ENCODE measurements at regions not wholly inside any gene's neighbourhood (a gene's known extent, or its start where the extent isn't known, plus 50 kb on each side); places are given as distances from the start of the nearest gene placed in this dataset.

GRCh38 chr3:135762188-135762856 is 203.2 kb upstream of the PPP2R3A start:
- POLR2A ChIA-PET (ENCODE audit: unreplicated experiment): no interaction called here
- Histone ChIP-seq H3K27me3 (ENCODE audit: control insufficient read depth, insufficient read depth, low read length) (no peaks in the 10 kb centered on the region), H3K56ac (ENCODE audit: extremely low read depth, insufficient read depth, low read length) (no peak overlapping the region), H3K36me3 (ENCODE audit: control insufficient read depth, insufficient read depth, low read length) (no peaks in the 10 kb centered on the region), H3K9me3 (ENCODE audit: control insufficient read depth, insufficient read depth, low read length) (no peaks in the 10 kb centered on the region), H3K79me1 (ENCODE audit: low read depth in 1 of 2, low read length in 2 of 2) (no peaks in the 10 kb centered on the region), H3K27ac (ENCODE audit: insufficient read depth, low read length) (no peak overlapping the region), H3K14ac (replicated peaks; ENCODE audit: low read depth, low read length) (no peak overlapping the region), H2BK5ac (ENCODE audit: low read depth, low read length, poor library complexity, severe bottlenecking) (no peak overlapping the region), H4K20me1 (ENCODE audit: insufficient read depth, low read length) (no peaks in the 10 kb centered on the region), H3K23ac (ENCODE audit: low read depth, low read length) (no peak overlapping the region), H3K9me1 (ENCODE audit: insufficient read depth, low read length) (no peaks in the 10 kb centered on the region), H3K4ac (ENCODE audit: low read depth, low read length) (no peak overlapping the region), H3K4me3 (ENCODE audit: insufficient read depth, low read depth, low read length) (no peak overlapping the region), H3K18ac (ENCODE audit: low read depth, low read length) (no peak overlapping the region), H2BK120ac (ENCODE audit: low read depth, low read length) (no peak overlapping the region), H4K91ac (ENCODE audit: insufficient read depth, low read depth, low read length) (no peak overlapping the region), H3K4me1 (ENCODE audit: control insufficient read depth, insufficient read depth, low read length) (no peaks in the 10 kb centered on the region), H4K8ac (ENCODE audit: low read depth in 2 of 2, low read length in 2 of 2) (no peak overlapping the region), H2AFZ (replicated peaks; ENCODE audit: low read length, poor library complexity) (no peak overlapping the region), H3K4me2 (ENCODE audit: low read depth, low read length) (no peak overlapping the region), H4K5ac (ENCODE audit: low read depth, low read length) (no peak overlapping the region), H2BK20ac (ENCODE audit: low read depth, low read length) (no peak overlapping the region), H3K9ac (ENCODE audit: low read depth, low read length) (no peak overlapping the region), H2BK15ac (ENCODE audit: low read depth, low read length) (no peak overlapping the region), H2AK9ac (replicated peaks; ENCODE audit: low read depth, low read length, poor library complexity) (no peak overlapping the region), H2AK5ac (ENCODE audit: low read depth, low read length) (no peak overlapping the region)
- in situ Hi-C loops (cut with MboI; ENCODE audit: low sequenced_read_pairs): no loop called here
- TF ChIP-seq POLR2A (IDR thresholded peaks at IDR 0.05; ENCODE audit: low read depth, low read length) (no peak), FOS (IDR thresholded peaks at IDR 0.05; ENCODE audit: low read depth, low read length) (no peak), RCOR1 (IDR thresholded peaks at IDR 0.05; ENCODE audit: insufficient replicate concordance, low read length) (no peak)
- TF ChIP-seq, protein P1, sequence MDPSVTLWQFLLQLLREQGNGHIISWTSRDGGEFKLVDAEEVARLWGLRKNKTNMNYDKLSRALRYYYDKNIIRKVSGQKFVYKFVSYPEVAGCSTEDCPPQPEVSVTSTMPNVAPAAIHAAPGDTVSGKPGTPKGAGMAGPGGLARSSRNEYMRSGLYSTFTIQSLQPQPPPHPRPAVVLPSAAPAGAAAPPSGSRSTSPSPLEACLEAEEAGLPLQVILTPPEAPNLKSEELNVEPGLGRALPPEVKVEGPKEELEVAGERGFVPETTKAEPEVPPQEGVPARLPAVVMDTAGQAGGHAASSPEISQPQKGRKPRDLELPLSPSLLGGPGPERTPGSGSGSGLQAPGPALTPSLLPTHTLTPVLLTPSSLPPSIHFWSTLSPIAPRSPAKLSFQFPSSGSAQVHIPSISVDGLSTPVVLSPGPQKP (IDR thresholded peaks at IDR 0.05; ENCODE audit: borderline replicate concordance, low read depth, low read length): no peak
- BruUV-seq (replicated peaks): no TSS peak
- ATAC-seq (ENCODE audit: low read depth) (no peak), DNase-seq (no peak)
- dilution Hi-C loops (cut with HindIII; ENCODE audit: low sequenced_read_pairs, unreplicated experiment): no loop called here
- no CpG with 5 or more reads among the region's 4 CpGs for WGBS, 2 experiments (ENCODE audit: extremely low coverage in 2 of 2, insufficient read length in 1 of 2)
- CTCF ChIA-PET: no interaction called here
- intact Hi-C loops (cut with micrococcal nuclease): no loop called here
